ENCODE measurements at regions not wholly inside any gene's neighbourhood (a gene's known extent, or its start where the extent isn't known, plus 50 kb on each side); places are given as distances from the start of the nearest gene placed in this dataset.

- TF ChIP-seq, protein P1, sequence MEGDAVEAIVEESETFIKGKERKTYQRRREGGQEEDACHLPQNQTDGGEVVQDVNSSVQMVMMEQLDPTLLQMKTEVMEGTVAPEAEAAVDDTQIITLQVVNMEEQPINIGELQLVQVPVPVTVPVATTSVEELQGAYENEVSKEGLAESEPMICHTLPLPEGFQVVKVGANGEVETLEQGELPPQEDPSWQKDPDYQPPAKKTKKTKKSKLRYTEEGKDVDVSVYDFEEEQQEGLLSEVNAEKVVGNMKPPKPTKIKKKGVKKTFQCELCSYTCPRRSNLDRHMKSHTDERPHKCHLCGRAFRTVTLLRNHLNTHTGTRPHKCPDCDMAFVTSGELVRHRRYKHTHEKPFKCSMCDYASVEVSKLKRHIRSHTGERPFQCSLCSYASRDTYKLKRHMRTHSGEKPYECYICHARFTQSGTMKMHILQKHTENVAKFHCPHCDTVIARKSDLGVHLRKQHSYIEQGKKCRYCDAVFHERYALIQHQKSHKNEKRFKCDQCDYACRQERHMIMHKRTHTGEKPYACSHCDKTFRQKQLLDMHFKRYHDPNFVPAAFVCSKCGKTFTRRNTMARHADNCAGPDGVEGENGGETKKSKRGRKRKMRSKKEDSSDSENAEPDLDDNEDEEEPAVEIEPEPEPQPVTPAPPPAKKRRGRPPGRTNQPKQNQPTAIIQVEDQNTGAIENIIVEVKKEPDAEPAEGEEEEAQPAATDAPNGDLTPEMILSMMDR (IDR thresholded peaks at IDR 0.05), result no peak
- no peak for TF ChIP-seq POLR2A (IDR thresholded peaks at IDR 0.05)
Observed at GRCh38 chr2:167543721-167544120, 655.4 kb downstream of the XIRP2 start.
